ENCODE measurements at regions not wholly inside any gene's neighbourhood (a gene's known extent, or its start where the extent isn't known, plus 50 kb on each side); places are given as distances from the start of the nearest gene placed in this dataset.

DNA sequence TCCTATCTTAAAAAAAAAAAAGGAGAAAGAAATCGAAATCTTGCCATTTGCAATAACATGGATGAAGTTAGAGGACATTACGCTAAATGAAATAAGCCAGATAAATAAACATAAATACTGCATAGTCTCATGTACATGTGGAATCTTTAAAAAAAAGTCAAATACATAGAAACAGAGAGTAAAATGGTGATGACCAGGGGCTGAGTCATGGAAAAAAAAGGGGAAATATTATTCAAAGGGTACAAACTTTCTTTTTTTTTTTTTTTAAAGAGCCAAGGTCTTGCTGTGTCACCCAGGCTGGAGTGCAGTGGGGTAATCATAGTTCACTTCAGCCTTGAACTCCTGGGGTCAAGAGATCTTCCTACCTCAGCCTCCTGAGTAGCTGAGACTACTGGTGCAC, 310.1 kb downstream of the ZNF608 start:
- TF ChIP-seq, protein P1, sequence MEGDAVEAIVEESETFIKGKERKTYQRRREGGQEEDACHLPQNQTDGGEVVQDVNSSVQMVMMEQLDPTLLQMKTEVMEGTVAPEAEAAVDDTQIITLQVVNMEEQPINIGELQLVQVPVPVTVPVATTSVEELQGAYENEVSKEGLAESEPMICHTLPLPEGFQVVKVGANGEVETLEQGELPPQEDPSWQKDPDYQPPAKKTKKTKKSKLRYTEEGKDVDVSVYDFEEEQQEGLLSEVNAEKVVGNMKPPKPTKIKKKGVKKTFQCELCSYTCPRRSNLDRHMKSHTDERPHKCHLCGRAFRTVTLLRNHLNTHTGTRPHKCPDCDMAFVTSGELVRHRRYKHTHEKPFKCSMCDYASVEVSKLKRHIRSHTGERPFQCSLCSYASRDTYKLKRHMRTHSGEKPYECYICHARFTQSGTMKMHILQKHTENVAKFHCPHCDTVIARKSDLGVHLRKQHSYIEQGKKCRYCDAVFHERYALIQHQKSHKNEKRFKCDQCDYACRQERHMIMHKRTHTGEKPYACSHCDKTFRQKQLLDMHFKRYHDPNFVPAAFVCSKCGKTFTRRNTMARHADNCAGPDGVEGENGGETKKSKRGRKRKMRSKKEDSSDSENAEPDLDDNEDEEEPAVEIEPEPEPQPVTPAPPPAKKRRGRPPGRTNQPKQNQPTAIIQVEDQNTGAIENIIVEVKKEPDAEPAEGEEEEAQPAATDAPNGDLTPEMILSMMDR (IDR thresholded peaks at IDR 0.05) = no peak
- no peak for TF ChIP-seq ZFX (IDR thresholded peaks at IDR 0.05; ENCODE audit: borderline replicate concordance)

Measured in 22Rv1 (cell line).